Keratinocyte (primary cell): ENCODE measurements at regions not wholly inside any gene's neighbourhood (a gene's known extent, or its start where the extent isn't known, plus 50 kb on each side); places are given as distances from the start of the nearest gene placed in this dataset.

ENCODE experiments used
- EZH2 ChIP-seq: IDR thresholded peaks from one replicate; pipeline ENCODE4 v1.6.1; 2012; ENCODE audit warnings: inconsistent platforms, mild to moderate bottlenecking, low read length, moderate library complexity
- TF ChIP-seq, protein P1 (sequence below), 3 experiments: IDR thresholded peaks in 1 of 3; conservative IDR thresholded peaks in 1 of 3; optimal IDR thresholded peaks in 1 of 3; 2 replicates in 2 of 3; 3 replicates in 1 of 3; pipeline versions ENCODE3 to v1.5.1; 2011; ENCODE audit warnings: low read length in 3 of 3, mild to moderate bottlenecking in 3 of 3, moderate library complexity in 2 of 3, control low read depth in 1 of 3, inconsistent platforms in 1 of 3; ENCODE audit not compliant: insufficient read depth in 2 of 3; ENCODE audit errors: extremely low read depth in 1 of 3

DNA sequence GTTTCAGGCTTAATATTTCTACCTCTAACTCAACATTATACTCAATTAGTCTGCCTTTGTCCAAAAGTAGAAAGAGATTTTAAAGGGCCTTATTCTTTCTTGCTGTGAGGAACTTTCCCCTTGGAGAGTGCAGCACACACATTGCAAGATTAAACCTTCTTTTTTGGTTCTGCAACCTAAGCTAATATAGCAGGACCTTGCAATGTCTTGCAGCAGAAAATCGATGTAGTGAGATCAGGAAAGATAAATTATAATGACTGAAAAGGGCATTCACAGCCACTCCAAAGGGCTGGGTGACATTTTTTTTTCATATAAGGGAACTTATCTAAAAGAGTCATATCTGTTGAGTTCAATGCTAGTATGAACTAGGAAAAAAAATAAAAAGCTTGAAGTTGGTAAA is 422.7 kb upstream of the ADAMTS16 start:
- TF ChIP-seq, protein P1, sequence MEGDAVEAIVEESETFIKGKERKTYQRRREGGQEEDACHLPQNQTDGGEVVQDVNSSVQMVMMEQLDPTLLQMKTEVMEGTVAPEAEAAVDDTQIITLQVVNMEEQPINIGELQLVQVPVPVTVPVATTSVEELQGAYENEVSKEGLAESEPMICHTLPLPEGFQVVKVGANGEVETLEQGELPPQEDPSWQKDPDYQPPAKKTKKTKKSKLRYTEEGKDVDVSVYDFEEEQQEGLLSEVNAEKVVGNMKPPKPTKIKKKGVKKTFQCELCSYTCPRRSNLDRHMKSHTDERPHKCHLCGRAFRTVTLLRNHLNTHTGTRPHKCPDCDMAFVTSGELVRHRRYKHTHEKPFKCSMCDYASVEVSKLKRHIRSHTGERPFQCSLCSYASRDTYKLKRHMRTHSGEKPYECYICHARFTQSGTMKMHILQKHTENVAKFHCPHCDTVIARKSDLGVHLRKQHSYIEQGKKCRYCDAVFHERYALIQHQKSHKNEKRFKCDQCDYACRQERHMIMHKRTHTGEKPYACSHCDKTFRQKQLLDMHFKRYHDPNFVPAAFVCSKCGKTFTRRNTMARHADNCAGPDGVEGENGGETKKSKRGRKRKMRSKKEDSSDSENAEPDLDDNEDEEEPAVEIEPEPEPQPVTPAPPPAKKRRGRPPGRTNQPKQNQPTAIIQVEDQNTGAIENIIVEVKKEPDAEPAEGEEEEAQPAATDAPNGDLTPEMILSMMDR (optimal IDR thresholded peaks at IDR 0.05 in 1 of 3, IDR thresholded peaks at IDR 0.05 in 1 of 3, conservative IDR thresholded peaks at IDR 0.05 in 1 of 3; ENCODE audit: extremely low read depth in 1 of 3, insufficient read depth in 2 of 3, low read length in 3 of 3), result no peak
- no peak for TF ChIP-seq EZH2
